ENCODE measurements at regions not wholly inside any gene's neighbourhood (a gene's known extent, or its start where the extent isn't known, plus 50 kb on each side); places are given as distances from the start of the nearest gene placed in this dataset.

DNA sequence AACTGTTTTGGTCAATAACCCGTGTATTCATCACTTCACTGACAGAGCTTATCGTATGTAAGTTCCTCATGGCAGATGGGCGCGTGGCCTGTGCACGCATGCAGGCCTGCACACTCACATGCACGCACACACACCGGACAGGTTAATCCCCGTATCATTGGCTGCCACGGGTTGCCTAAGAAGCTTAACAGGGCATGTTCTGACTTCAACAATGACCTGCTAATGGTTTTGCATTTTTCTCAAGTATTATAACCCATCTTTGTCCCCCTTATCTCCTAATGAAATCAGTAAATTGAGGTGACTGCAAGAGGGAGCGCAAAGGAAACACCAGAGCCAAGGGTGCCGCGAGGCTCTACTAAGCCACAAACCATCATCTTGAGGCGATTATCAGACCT lies 399.0 kb upstream of the ID2 start:
- no peaks in the 10 kb centered on the region for H3K4me1 ChIP-seq (ENCODE audit: control insufficient read depth in 1 of 2, insufficient read depth in 1 of 2, low read depth in 1 of 2, low read length in 1 of 2)
- H3K36me3 ChIP-seq: no peaks in the 10 kb centered on the region
- no peak overlapping the region for H3K27ac ChIP-seq
- H3K27me3 ChIP-seq: no peaks in the 10 kb centered on the region
- TF ChIP-seq, protein P1, sequence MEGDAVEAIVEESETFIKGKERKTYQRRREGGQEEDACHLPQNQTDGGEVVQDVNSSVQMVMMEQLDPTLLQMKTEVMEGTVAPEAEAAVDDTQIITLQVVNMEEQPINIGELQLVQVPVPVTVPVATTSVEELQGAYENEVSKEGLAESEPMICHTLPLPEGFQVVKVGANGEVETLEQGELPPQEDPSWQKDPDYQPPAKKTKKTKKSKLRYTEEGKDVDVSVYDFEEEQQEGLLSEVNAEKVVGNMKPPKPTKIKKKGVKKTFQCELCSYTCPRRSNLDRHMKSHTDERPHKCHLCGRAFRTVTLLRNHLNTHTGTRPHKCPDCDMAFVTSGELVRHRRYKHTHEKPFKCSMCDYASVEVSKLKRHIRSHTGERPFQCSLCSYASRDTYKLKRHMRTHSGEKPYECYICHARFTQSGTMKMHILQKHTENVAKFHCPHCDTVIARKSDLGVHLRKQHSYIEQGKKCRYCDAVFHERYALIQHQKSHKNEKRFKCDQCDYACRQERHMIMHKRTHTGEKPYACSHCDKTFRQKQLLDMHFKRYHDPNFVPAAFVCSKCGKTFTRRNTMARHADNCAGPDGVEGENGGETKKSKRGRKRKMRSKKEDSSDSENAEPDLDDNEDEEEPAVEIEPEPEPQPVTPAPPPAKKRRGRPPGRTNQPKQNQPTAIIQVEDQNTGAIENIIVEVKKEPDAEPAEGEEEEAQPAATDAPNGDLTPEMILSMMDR (IDR thresholded peaks at IDR 0.05): no peak
- no peak overlapping the region for H3K4me3 ChIP-seq (ENCODE audit: low read depth in 1 of 2, low read length in 1 of 2)
- no peaks in the 10 kb centered on the region for H3K9me3 ChIP-seq

DNA sequence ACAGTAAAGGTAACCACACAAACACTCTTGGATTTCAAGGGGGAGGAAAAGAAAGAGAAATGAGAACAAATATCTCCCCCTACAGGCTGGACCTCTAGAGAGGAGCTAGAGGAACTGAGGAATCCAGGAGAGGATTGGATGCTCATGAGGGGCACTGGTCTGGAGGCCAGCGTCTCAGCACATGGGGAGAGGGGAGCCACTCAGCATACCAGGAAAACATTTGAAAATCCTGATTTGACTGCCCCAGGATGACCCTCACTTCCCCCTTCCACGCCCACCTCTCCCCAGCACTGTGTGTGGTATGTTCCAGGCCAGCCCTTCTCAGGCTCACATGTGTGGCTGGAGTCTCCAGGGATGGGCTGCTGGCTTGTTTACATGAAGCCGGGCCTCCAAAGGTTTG lies 396.8 kb upstream of the ID2 start:
- H3K27ac ChIP-seq: no peak overlapping the region
- H3K27me3 ChIP-seq: no peaks in the 10 kb centered on the region
- no peaks in the 10 kb centered on the region for H3K9me3 ChIP-seq
- H3K4me3 ChIP-seq (ENCODE audit: low read depth in 1 of 2, low read length in 1 of 2): no peak overlapping the region
- TF ChIP-seq, protein P1 (IDR thresholded peaks at IDR 0.05): no peak
- no peaks in the 10 kb centered on the region for H3K36me3 ChIP-seq
- no peaks in the 10 kb centered on the region for H3K4me1 ChIP-seq (ENCODE audit: control insufficient read depth in 1 of 2, insufficient read depth in 1 of 2, low read depth in 1 of 2, low read length in 1 of 2)

DNA sequence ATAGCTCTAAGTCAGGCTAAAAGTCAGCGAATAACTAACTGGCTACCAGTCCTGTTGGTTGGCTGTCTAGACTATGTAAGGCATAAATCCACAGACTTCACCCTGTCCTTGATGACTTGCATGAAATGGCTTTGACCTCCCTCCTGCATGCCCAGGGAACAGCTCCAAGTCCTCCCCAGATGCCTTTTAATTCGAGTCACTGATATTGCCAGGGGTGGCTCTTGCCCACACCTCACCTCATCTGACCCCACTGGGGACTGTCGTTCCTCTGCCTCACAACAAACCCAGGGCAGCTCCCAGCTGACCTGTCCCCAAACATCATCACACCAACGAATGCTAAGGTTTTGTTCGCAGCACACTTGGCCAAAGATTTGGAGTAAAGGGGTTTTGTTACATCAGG lies 396.0 kb upstream of the ID2 start:
- Histone ChIP-seq H3K27ac (no peak overlapping the region), H3K4me1 (ENCODE audit: control insufficient read depth in 1 of 2, insufficient read depth in 1 of 2, low read depth in 1 of 2, low read length in 1 of 2) (no peaks in the 10 kb centered on the region), H3K9me3 (no peaks in the 10 kb centered on the region), H3K4me3 (ENCODE audit: low read depth in 1 of 2, low read length in 1 of 2) (no peak overlapping the region), H3K36me3 (no peaks in the 10 kb centered on the region), H3K27me3 (no peaks in the 10 kb centered on the region)
- TF ChIP-seq, protein P1 (IDR thresholded peaks at IDR 0.05): no peak

DNA sequence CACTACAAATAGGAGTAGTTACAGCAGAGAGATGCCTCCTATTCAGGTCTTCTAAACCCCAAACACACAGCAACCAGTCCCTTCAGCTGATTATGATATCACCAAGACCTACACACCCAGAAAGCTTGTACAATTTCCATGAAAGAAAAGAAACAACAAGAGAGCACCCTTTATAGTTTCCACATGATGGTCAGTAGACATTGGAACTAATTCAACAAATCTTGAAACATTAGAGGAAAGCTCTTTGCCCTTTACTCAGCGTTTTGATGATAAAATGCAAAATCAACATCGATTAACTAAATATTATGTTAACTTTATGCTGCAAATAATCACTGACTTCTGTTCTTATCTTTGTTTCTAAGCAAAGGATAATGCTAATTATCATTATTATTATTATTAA lies 393.6 kb upstream of the ID2 start:
- H3K4me1 ChIP-seq (ENCODE audit: control insufficient read depth in 1 of 2, insufficient read depth in 1 of 2, low read depth in 1 of 2, low read length in 1 of 2): no peaks in the 10 kb centered on the region
- H3K4me3 ChIP-seq (ENCODE audit: low read depth in 1 of 2, low read length in 1 of 2): no peak overlapping the region
- no peaks in the 10 kb centered on the region for H3K36me3 ChIP-seq
- no peaks in the 10 kb centered on the region for H3K27me3 ChIP-seq
- no peak overlapping the region for H3K27ac ChIP-seq
- no peaks in the 10 kb centered on the region for H3K9me3 ChIP-seq
- TF ChIP-seq, protein P1 (IDR thresholded peaks at IDR 0.05): no peak

DNA sequence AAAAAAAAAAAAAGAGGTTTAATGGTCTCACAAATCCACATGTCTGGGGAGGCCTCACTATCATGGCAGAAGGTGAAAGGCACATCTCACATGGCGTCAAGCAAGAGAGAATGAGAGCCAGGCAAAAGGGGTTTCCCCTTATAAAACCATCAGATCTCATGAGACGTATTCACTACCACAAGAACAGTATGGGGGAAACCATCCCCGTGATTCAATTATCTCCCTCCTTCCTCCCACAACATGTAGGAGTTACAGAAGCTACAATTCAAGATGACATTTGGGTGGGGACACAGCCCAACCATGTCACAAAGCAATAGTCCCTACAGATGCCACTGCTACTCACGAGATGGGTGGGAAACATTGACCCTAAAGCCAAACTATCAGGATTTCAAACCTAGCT lies 392.7 kb upstream of the ID2 start:
- H3K4me3 ChIP-seq (ENCODE audit: low read depth in 1 of 2, low read length in 1 of 2): no peak overlapping the region
- no peaks in the 10 kb centered on the region for H3K4me1 ChIP-seq (ENCODE audit: control insufficient read depth in 1 of 2, insufficient read depth in 1 of 2, low read depth in 1 of 2, low read length in 1 of 2)
- H3K27me3 ChIP-seq: no peaks in the 10 kb centered on the region
- no peaks in the 10 kb centered on the region for H3K9me3 ChIP-seq
- TF ChIP-seq, protein P1 (IDR thresholded peaks at IDR 0.05): no peak
- no peaks in the 10 kb centered on the region for H3K36me3 ChIP-seq
- no peak overlapping the region for H3K27ac ChIP-seq

DNA sequence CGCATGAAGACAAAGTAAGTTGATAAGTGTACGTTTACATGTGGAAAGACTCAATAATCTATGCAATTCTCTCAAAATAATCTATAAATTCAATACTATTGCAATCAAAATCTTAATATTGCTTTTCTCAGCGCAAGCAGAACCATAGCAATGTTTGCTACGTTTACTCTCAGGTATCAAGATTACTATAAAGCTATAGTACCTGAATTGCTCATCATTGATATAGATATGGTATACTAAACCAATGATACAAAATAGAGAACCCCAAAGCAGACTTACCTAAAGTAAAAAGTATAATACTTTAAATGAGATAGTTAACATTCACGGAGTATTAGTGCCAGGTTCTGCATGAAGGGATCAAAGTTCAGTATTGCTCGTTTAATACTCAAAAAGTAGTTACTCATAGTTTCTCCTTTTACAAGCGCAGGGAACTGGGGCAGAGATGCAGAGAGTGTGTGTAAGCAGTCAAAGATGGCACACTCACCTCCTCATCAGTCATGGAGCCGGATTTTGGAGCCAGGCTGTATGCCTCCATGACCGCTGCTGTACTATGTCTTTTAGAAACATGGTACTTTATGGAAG lies 391.0 kb upstream of the ID2 start:
- H3K9me3 ChIP-seq: no peaks in the 10 kb centered on the region
- H3K27ac ChIP-seq: no peak overlapping the region
- H3K4me3 ChIP-seq (ENCODE audit: low read depth in 1 of 2, low read length in 1 of 2): no peak overlapping the region
- TF ChIP-seq, protein P1 (IDR thresholded peaks at IDR 0.05): no peak
- no peaks in the 10 kb centered on the region for H3K36me3 ChIP-seq
- H3K4me1 ChIP-seq (ENCODE audit: control insufficient read depth in 1 of 2, insufficient read depth in 1 of 2, low read depth in 1 of 2, low read length in 1 of 2): no peaks in the 10 kb centered on the region
- H3K27me3 ChIP-seq: no peaks in the 10 kb centered on the region
